IPS-18a (cell line): ENCODE measurements at regions not wholly inside any gene's neighbourhood (a gene's known extent, or its start where the extent isn't known, plus 50 kb on each side); places are given as distances from the start of the nearest gene placed in this dataset.

Experiments
- H3K27ac ChIP-seq: one replicate; pipeline ENCODE4 v1.5.1; 2013; ENCODE audit warnings: low read length
- H3K27me3 ChIP-seq: one replicate; pipeline ENCODE4 v1.6.1; 2013; ENCODE audit warnings: mild to moderate bottlenecking, low read length; ENCODE audit not compliant: control insufficient read depth, insufficient read depth
- H3K36me3 ChIP-seq: one replicate; pipeline ENCODE4 v1.6.1; 2013; ENCODE audit warnings: low read depth, low read length; ENCODE audit not compliant: control insufficient read depth
- H3K4me1 ChIP-seq: one replicate; pipeline ENCODE4 v1.6.1; 2013; ENCODE audit warnings: low read depth, low read length; ENCODE audit not compliant: control insufficient read depth
- H3K4me3 ChIP-seq: one replicate; pipeline ENCODE4 v1.5.1; 2013; ENCODE audit warnings: low read length
- H3K9ac ChIP-seq: one replicate; pipeline ENCODE4 v1.6.1; 2013; ENCODE audit warnings: mild to moderate bottlenecking, low read length, moderate library complexity
- H3K9me3 ChIP-seq: one replicate; pipeline ENCODE4 v1.6.1; 2013; ENCODE audit warnings: low read depth, low read length; ENCODE audit not compliant: control insufficient read depth

- Histone ChIP-seq H3K9ac (no peak overlapping the region), H3K27ac (no peak overlapping the region), H3K4me1 (no peaks in the 10 kb centered on the region), H3K36me3 (no peaks in the 10 kb centered on the region), H3K9me3 (no peaks in the 10 kb centered on the region), H3K4me3 (no peak overlapping the region), H3K27me3 (no peaks in the 10 kb centered on the region)
These were observed 1625.5 kb upstream of the CDH6 start for GRCh38 chr5:29568028-29568427.

- Histone ChIP-seq H3K9ac (no peak overlapping the region), H3K27me3 (no peaks in the 10 kb centered on the region), H3K4me3 (no peak overlapping the region), H3K4me1 (no peaks in the 10 kb centered on the region), H3K36me3 (no peaks in the 10 kb centered on the region), H3K9me3 (no peaks in the 10 kb centered on the region), H3K27ac (no peak overlapping the region)
These were observed 1631.9 kb upstream of the CDH6 start for GRCh38 chr5:29561564-29561963.

GRCh38 chr5:29550523-29550922 is 1643.0 kb upstream of the CDH6 start:
- H3K27me3 ChIP-seq, result no peaks in the 10 kb centered on the region
- H3K36me3 ChIP-seq, result no peaks in the 10 kb centered on the region
- no peak overlapping the region for H3K9ac ChIP-seq
- H3K4me1 ChIP-seq, result no peaks in the 10 kb centered on the region
- no peak overlapping the region for H3K27ac ChIP-seq
- no peak overlapping the region for H3K4me3 ChIP-seq
- no peaks in the 10 kb centered on the region for H3K9me3 ChIP-seq

GRCh38 chr5:29548262-29548661 is 1645.2 kb upstream of the CDH6 start:
- no peaks in the 10 kb centered on the region for H3K4me1 ChIP-seq
- H3K36me3 ChIP-seq, result no peaks in the 10 kb centered on the region
- H3K9me3 ChIP-seq, result no peaks in the 10 kb centered on the region
- no peak overlapping the region for H3K27ac ChIP-seq
- no peak overlapping the region for H3K4me3 ChIP-seq
- H3K9ac ChIP-seq, result no peak overlapping the region
- no peaks in the 10 kb centered on the region for H3K27me3 ChIP-seq

- no peak overlapping the region for H3K9ac ChIP-seq
These were observed 1646.1 kb upstream of the CDH6 start for GRCh38 chr5:29547236-29547865.

GRCh38 chr5:29543501-29543900 is 1650.0 kb upstream of the CDH6 start:
- no peaks in the 10 kb centered on the region for H3K4me1 ChIP-seq
- no peaks in the 10 kb centered on the region for H3K27me3 ChIP-seq
- H3K27ac ChIP-seq, result no peak overlapping the region
- H3K9ac ChIP-seq, result no peak overlapping the region
- no peak overlapping the region for H3K4me3 ChIP-seq
- H3K9me3 ChIP-seq, result no peaks in the 10 kb centered on the region
- H3K36me3 ChIP-seq, result no peaks in the 10 kb centered on the region

More at GRCh38 chr5:29547236-29547865, 1646.1 kb upstream of the CDH6 start:
- no peaks in the 10 kb centered on the region for H3K27me3 ChIP-seq
- no peaks in the 10 kb centered on the region for H3K36me3 ChIP-seq
- no peaks in the 10 kb centered on the region for H3K9me3 ChIP-seq
- no peaks in the 10 kb centered on the region for H3K4me1 ChIP-seq
- H3K4me3 ChIP-seq, result no peak overlapping the region
- H3K27ac ChIP-seq, result no peak overlapping the region

GRCh38 chr5:29524227-29524626 is 1669.3 kb upstream of the CDH6 start:
- H3K4me1 ChIP-seq, result peaks cover 16% of the 10 kb centered on the region
- H3K27ac ChIP-seq, result peak overlapping the region; percentile 87
- peak overlapping the region; percentile 6 for H3K4me3 ChIP-seq
- H3K36me3 ChIP-seq, result no peaks in the 10 kb centered on the region
- H3K9me3 ChIP-seq, result no peaks in the 10 kb centered on the region
- H3K27me3 ChIP-seq, result no peaks in the 10 kb centered on the region
- H3K9ac ChIP-seq, result no peak overlapping the region

GRCh38 chr5:29518176-29518575 is 1675.3 kb upstream of the CDH6 start:
- Histone ChIP-seq H3K36me3 (no peaks in the 10 kb centered on the region), H3K9me3 (no peaks in the 10 kb centered on the region), H3K27me3 (no peaks in the 10 kb centered on the region), H3K9ac (no peak overlapping the region), H3K27ac (no peak overlapping the region), H3K4me3 (no peak overlapping the region), H3K4me1 (no peaks in the 10 kb centered on the region)

GRCh38 chr5:29516224-29516623 is 1677.3 kb upstream of the CDH6 start:
- no peaks in the 10 kb centered on the region for H3K9me3 ChIP-seq
- no peaks in the 10 kb centered on the region for H3K4me1 ChIP-seq
- H3K9ac ChIP-seq, result no peak overlapping the region
- H3K4me3 ChIP-seq, result no peak overlapping the region
- H3K27ac ChIP-seq, result no peak overlapping the region
- no peaks in the 10 kb centered on the region for H3K27me3 ChIP-seq
- no peaks in the 10 kb centered on the region for H3K36me3 ChIP-seq

- no peak overlapping the region for H3K9ac ChIP-seq
- H3K27me3 ChIP-seq, result no peaks in the 10 kb centered on the region
- H3K36me3 ChIP-seq, result no peaks in the 10 kb centered on the region
- H3K4me1 ChIP-seq, result no peaks in the 10 kb centered on the region
- no peak overlapping the region for H3K4me3 ChIP-seq
- H3K9me3 ChIP-seq, result no peaks in the 10 kb centered on the region
- no peak overlapping the region for H3K27ac ChIP-seq
These were observed 1685.4 kb upstream of the CDH6 start for GRCh38 chr5:29508131-29508530.

- Histone ChIP-seq H3K9me3 (no peaks in the 10 kb centered on the region), H3K27ac (no peak overlapping the region), H3K27me3 (no peaks in the 10 kb centered on the region), H3K4me1 (no peaks in the 10 kb centered on the region), H3K9ac (no peak overlapping the region), H3K36me3 (no peaks in the 10 kb centered on the region), H3K4me3 (no peak overlapping the region)
These were observed 1689.1 kb upstream of the CDH6 start for GRCh38 chr5:29504411-29504810.

- no peaks in the 10 kb centered on the region for H3K27me3 ChIP-seq
- peaks cover 4% of the 10 kb centered on the region for H3K9me3 ChIP-seq
- no peak overlapping the region for H3K27ac ChIP-seq
- H3K36me3 ChIP-seq, result no peaks in the 10 kb centered on the region
- no peaks in the 10 kb centered on the region for H3K4me1 ChIP-seq
- no peak overlapping the region for H3K9ac ChIP-seq
- H3K4me3 ChIP-seq, result no peak overlapping the region
These were observed 1694.6 kb upstream of the CDH6 start for GRCh38 chr5:29498860-29499259.
